Upper lobe of left lung (tissue), 6 donors: ENCODE measurements at regions not wholly inside any gene's neighbourhood (a gene's known extent, or its start where the extent isn't known, plus 50 kb on each side); places are given as distances from the start of the nearest gene placed in this dataset.

Source experiments
- ATAC-seq, 2 donors: fragments of 200-7000 bp; cut with Tn5 transposase; one replicate each; pipeline ENCODE4 v1.9.1; 2022; ENCODE audit warnings: mild to moderate bottlenecking in 2 of 2, moderate library complexity in 2 of 2; ENCODE audit not compliant: low FRiP score in 2 of 2
- DNase-seq, 2 donors: peaks; one replicate each; pipeline ENCODE4 v3.0.0-alpha.2; 2019 to 2020
- H3K27ac ChIP-seq, 4 donors: fragments of 200-600 bp; sonication (generic); one replicate each; pipeline ENCODE4 v1.5.1; 2016 to 2019
- H3K27me3 ChIP-seq, 4 donors: fragments of 200-600 bp; sonication (generic); one replicate each; pipeline ENCODE4 v1.5.1; 2017 to 2019
- H3K36me3 ChIP-seq, 4 donors: fragments of 200-600 bp; sonication (generic); one replicate each; pipeline ENCODE4 v1.5.1; 2016 to 2019
- H3K4me1 ChIP-seq, 4 donors: fragments of 200-600 bp; sonication (generic); one replicate each; pipeline ENCODE4 v1.5.1; 2018 to 2019
- H3K4me3 ChIP-seq, 4 donors: fragments of 200-600 bp; sonication (generic); one replicate each; pipeline ENCODE4 v1.5.1; 2017 to 2019; ENCODE audit warnings: mild to moderate bottlenecking in 2 of 4, moderate library complexity in 1 of 4
- H3K9me3 ChIP-seq, 4 donors: fragments of 200-600 bp; sonication (generic); one replicate each; pipeline ENCODE4 v1.5.1; 2018 to 2019
- CTCF ChIP-seq, 6 experiments: fragments of 450-650 bp in 4 of 6; fragments of 200-600 bp in 2 of 6; sonication (generic) in 2 of 6; IDR thresholded peaks; one replicate each; pipeline ENCODE4 v1.5.1; 2016 to 2019; ENCODE audit warnings: antibody characterized with exemption in 6 of 6
- EP300 ChIP-seq, 4 donors: sonication (generic); formaldehyde crosslinking; IDR thresholded peaks; one replicate each; pipeline ENCODE4 v1.5.1; 2017; ENCODE audit warnings: antibody characterized with exemption in 4 of 4, control low read depth in 2 of 4
- POLR2A ChIP-seq, 4 donors: fragments of 450-650 bp; IDR thresholded peaks; one replicate each; pipeline ENCODE4 v1.5.1; 2016 to 2017; ENCODE audit warnings: antibody characterized with exemption in 4 of 4, mild to moderate bottlenecking in 2 of 4
- POLR2AphosphoS5 ChIP-seq, 2 donors: sonication (generic); formaldehyde crosslinking; IDR thresholded peaks; one replicate each; pipeline ENCODE4 v1.5.1; 2017; ENCODE audit warnings: antibody characterized with exemption in 2 of 2
- WGBS, 2 donors: methylation state at CpG; one replicate each; pipeline ENCODE4 v1.1.5; 2017 to 2018; 5-methylcytosine and 5-hydroxymethylcytosine counted together
- donor health status: DM: no; HTN: no; CAD: no; lungs with moderate emphysema.
- donor health status: DM: no; HTN: yes; CAD: no; lungs with severe emphysema.

GRCh38 chr4:112770114-112770513, 133.2 kb downstream of the LARP7 start:
- H3K4me1 ChIP-seq = no peaks in the 10 kb centered on the region
- H3K27me3 ChIP-seq = no peaks in the 10 kb centered on the region
- H3K36me3 ChIP-seq = no peaks in the 10 kb centered on the region
- no peaks in the 10 kb centered on the region for H3K9me3 ChIP-seq
- no peak overlapping the region for H3K27ac ChIP-seq
- no peak for ATAC-seq
- TF ChIP-seq POLR2AphosphoS5 (IDR thresholded peaks at IDR 0.05) (no peak), EP300 (IDR thresholded peaks at IDR 0.05) (no peak), POLR2A (IDR thresholded peaks at IDR 0.05) (no peak), CTCF (IDR thresholded peaks at IDR 0.05) (no peak)
- no peak for DNase-seq
- 59 to 74% methylated on average over 5 of the region's 5 CpGs for WGBS, 2 donors
- no peak overlapping the region for H3K4me3 ChIP-seq

- no peaks in the 10 kb centered on the region for H3K9me3 ChIP-seq
- no peaks in the 10 kb centered on the region for H3K27me3 ChIP-seq
- no peak overlapping the region for H3K27ac ChIP-seq
- H3K4me1 ChIP-seq = no peaks in the 10 kb centered on the region
- WGBS, 2 donors = 74 to 78% methylated on average over 7 of the region's 7 CpGs
- DNase-seq (no peak), ATAC-seq (no peak)
- H3K4me3 ChIP-seq = no peak overlapping the region
- no peak for TF ChIP-seq POLR2AphosphoS5 (IDR thresholded peaks at IDR 0.05)
- TF ChIP-seq CTCF (IDR thresholded peaks at IDR 0.05) = no peak
- no peaks in the 10 kb centered on the region for H3K36me3 ChIP-seq
Measured at GRCh38 chr4:112775801-112776200, 138.9 kb downstream of the LARP7 start.

GRCh38 chr4:112776535-112776934, 139.6 kb downstream of the LARP7 start:
- DNase-seq (no peak), ATAC-seq (no peak)
- Histone ChIP-seq H3K4me1 (no peaks in the 10 kb centered on the region), H3K27ac (no peak overlapping the region), H3K4me3 (no peak overlapping the region), H3K36me3 (no peaks in the 10 kb centered on the region), H3K27me3 (no peaks in the 10 kb centered on the region), H3K9me3 (no peaks in the 10 kb centered on the region)
- TF ChIP-seq POLR2AphosphoS5 (IDR thresholded peaks at IDR 0.05) = no peak
- no peak for TF ChIP-seq POLR2A (IDR thresholded peaks at IDR 0.05)
- TF ChIP-seq CTCF (IDR thresholded peaks at IDR 0.05) = no peak
- no peak for TF ChIP-seq EP300 (IDR thresholded peaks at IDR 0.05)
- 93 to 95% methylated on average over 1 of the region's 1 CpG for WGBS, 2 donors

GRCh38 chr4:112778520-112778919, 141.6 kb downstream of the LARP7 start:
- Histone ChIP-seq H3K36me3 (no peaks in the 10 kb centered on the region), H3K27me3 (no peaks in the 10 kb centered on the region), H3K4me1 (no peaks in the 10 kb centered on the region), H3K4me3 (no peak overlapping the region), H3K27ac (no peak overlapping the region), H3K9me3 (no peaks in the 10 kb centered on the region)
- ATAC-seq (no peak), DNase-seq (no peak)
- WGBS, 2 donors = 79 to 84% methylated on average over 6 to 7 of the region's 7 CpGs
- TF ChIP-seq EP300 (IDR thresholded peaks at IDR 0.05) (no peak), CTCF (IDR thresholded peaks at IDR 0.05) (no peak), POLR2A (IDR thresholded peaks at IDR 0.05) (no peak), POLR2AphosphoS5 (IDR thresholded peaks at IDR 0.05) (no peak)

- Histone ChIP-seq H3K4me3 (no peak overlapping the region), H3K4me1 (no peaks in the 10 kb centered on the region), H3K36me3 (no peaks in the 10 kb centered on the region), H3K9me3 (no peaks in the 10 kb centered on the region), H3K27me3 (no peaks in the 10 kb centered on the region), H3K27ac (no peak overlapping the region)
- TF ChIP-seq POLR2AphosphoS5 (IDR thresholded peaks at IDR 0.05) (no peak), POLR2A (IDR thresholded peaks at IDR 0.05) (no peak), CTCF (IDR thresholded peaks at IDR 0.05) (no peak), EP300 (IDR thresholded peaks at IDR 0.05) (no peak)
- WGBS, 2 donors = 71 to 81% methylated on average over 2 of the region's 2 CpGs
- no peak for ATAC-seq
- DNase-seq = no peak
Measured at GRCh38 chr4:112793033-112793432, 156.1 kb downstream of the LARP7 start.
